GM23248 (cell line): ENCODE measurements at regions not wholly inside any gene's neighbourhood (a gene's known extent, or its start where the extent isn't known, plus 50 kb on each side); places are given as distances from the start of the nearest gene placed in this dataset.

Experiments used
- EZH2 ChIP-seq: fragments of 200-600 bp; sonication (generic); IDR thresholded peaks from 2 replicates; pipeline ENCODE4 v1.6.1; 2018; ENCODE audit warnings: antibody characterized with exemption, mild to moderate bottlenecking; ENCODE audit not compliant: insufficient read depth, poor library complexity, severe bottlenecking
- EZH2phosphoT487 ChIP-seq: fragments of 200-600 bp; sonication (generic); IDR thresholded peaks from 2 replicates; pipeline ENCODE4 v1.6.1; 2018; ENCODE audit warnings: antibody characterized with exemption, moderate library complexity, mild to moderate bottlenecking, low read depth; ENCODE audit not compliant: insufficient read depth

- no peak for TF ChIP-seq EZH2
- TF ChIP-seq EZH2phosphoT487: no peak
These were observed 81.1 kb upstream of the ADAMTS19 start for GRCh38 chr5:129378961-129379360.
